ENCODE measurements at regions not wholly inside any gene's neighbourhood (a gene's known extent, or its start where the extent isn't known, plus 50 kb on each side); places are given as distances from the start of the nearest gene placed in this dataset.
"Not testable (repeated sequence)": the region's sequence is repeated elsewhere in the genome, so short reads cannot be mapped to it uniquely, and the experiment has no call there.

DNA sequence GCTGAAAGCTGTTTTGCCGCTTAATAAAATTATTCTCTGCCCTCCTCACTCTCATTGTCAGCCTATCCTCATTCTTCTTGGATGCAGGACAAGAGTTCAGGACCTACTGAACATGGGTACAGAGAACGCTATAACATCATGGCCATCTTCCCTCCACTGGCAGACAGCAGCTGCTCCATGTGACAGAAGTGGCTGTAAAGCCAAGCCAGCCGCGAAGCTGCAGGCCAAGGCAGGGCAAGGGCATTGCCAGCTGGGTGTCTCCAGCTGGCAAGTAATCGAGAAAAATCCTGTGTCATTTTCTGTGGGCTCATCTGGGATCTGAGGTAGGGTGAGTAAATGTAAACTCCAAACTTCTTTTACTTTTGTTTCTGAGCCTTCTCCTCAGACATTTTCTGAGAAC lies 84.8 kb downstream of the SLC25A46 start:
- DNase-seq = no peak
- H3K9me3 ChIP-seq (ENCODE audit: low read length) = peaks cover 16% of the 10 kb centered on the region; the same call in 1 of the 2 replicates
- BruUV-seq (replicated peaks) = no TSS peak
- ChIA-PET POLR2A (ENCODE audit: unreplicated experiment) (no interaction called here), CTCF (no interaction called here)
- no peak overlapping the region for H3K27ac ChIP-seq (ENCODE audit: low read length)
- no peaks in the 10 kb centered on the region for H3K79me2 ChIP-seq (ENCODE audit: low read length)
- H3F3A ChIP-seq (ENCODE audit: low read length, unreplicated experiment) = no peaks in the 10 kb centered on the region
- no peak overlapping the region for H3K4me2 ChIP-seq (ENCODE audit: low read length)
- no peaks in the 10 kb centered on the region for H3K9me2 ChIP-seq (replicated peaks; ENCODE audit: low read length)
- intact Hi-C loops (cut with micrococcal nuclease) = no loop called here
- H4K20me1 ChIP-seq (ENCODE audit: low read length) = no peaks in the 10 kb centered on the region
- H3K27me3 ChIP-seq (ENCODE audit: low read length) = no peaks in the 10 kb centered on the region
- H3K4me3 ChIP-seq (ENCODE audit: low read length) = no peak overlapping the region
- H3K4me1 ChIP-seq (ENCODE audit: insufficient read depth, low read length) = no peaks in the 10 kb centered on the region
- no peak overlapping the region for H2AFZ ChIP-seq (ENCODE audit: low read length)
- H3K9ac ChIP-seq (ENCODE audit: low read length) = no peak overlapping the region
- TF ChIP-seq, protein P1, sequence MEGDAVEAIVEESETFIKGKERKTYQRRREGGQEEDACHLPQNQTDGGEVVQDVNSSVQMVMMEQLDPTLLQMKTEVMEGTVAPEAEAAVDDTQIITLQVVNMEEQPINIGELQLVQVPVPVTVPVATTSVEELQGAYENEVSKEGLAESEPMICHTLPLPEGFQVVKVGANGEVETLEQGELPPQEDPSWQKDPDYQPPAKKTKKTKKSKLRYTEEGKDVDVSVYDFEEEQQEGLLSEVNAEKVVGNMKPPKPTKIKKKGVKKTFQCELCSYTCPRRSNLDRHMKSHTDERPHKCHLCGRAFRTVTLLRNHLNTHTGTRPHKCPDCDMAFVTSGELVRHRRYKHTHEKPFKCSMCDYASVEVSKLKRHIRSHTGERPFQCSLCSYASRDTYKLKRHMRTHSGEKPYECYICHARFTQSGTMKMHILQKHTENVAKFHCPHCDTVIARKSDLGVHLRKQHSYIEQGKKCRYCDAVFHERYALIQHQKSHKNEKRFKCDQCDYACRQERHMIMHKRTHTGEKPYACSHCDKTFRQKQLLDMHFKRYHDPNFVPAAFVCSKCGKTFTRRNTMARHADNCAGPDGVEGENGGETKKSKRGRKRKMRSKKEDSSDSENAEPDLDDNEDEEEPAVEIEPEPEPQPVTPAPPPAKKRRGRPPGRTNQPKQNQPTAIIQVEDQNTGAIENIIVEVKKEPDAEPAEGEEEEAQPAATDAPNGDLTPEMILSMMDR (conservative IDR thresholded peaks at IDR 0.05; ENCODE audit: low read depth, low read length) = no peak
- TF ChIP-seq EZH2phosphoT487 (IDR thresholded peaks at IDR 0.05; ENCODE audit: borderline replicate concordance, low read length) (no peak), EZH2 (IDR thresholded peaks at IDR 0.05; ENCODE audit: low read length, unreplicated experiment) (no peak)
- no peaks in the 10 kb centered on the region for H3K36me3 ChIP-seq (ENCODE audit: low read depth, low read length)
- ATAC-seq = no peak

DNA sequence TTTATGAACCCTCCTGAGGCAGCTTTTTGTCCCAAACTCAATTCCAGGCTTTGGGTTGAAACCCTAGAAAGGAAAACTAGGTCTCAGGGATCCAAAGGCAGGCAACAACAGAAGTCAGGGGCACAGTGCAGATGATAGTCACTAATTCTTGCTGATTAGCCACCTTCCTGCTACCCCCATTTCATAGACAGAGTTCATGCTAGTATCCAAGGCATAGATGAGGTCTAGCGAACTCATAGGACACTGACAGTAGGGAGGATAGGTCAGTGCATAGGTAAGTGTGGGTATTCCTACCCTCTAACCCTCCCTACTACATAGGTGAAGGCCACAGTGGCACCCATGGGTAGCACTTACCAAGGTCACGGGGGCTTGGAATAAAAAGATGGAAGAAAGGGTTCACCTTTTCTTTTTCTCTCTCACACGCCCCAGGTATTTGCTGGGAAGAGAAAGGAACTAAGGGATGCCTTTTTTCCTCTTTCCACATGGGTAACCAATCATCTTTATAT lies 86.2 kb downstream of the SLC25A46 start:
- no peak overlapping the region for H2AFZ ChIP-seq (ENCODE audit: low read length)
- ChIA-PET CTCF (no interaction called here), POLR2A (ENCODE audit: unreplicated experiment) (no interaction called here)
- no peaks in the 10 kb centered on the region for H3K79me2 ChIP-seq (ENCODE audit: low read length)
- DNase-seq (no peak), ATAC-seq (no peak)
- no peak overlapping the region for H3K4me3 ChIP-seq (ENCODE audit: low read length)
- H3K4me1 ChIP-seq (ENCODE audit: insufficient read depth, low read length) = no peaks in the 10 kb centered on the region
- H3F3A ChIP-seq (ENCODE audit: low read length, unreplicated experiment) = no peaks in the 10 kb centered on the region
- no peaks in the 10 kb centered on the region for H3K27me3 ChIP-seq (ENCODE audit: low read length)
- H3K9me2 ChIP-seq (replicated peaks; ENCODE audit: low read length) = no peaks in the 10 kb centered on the region
- intact Hi-C loops (cut with micrococcal nuclease) = no loop called here
- no peak overlapping the region for H3K4me2 ChIP-seq (ENCODE audit: low read length)
- peaks cover 16% of the 10 kb centered on the region; the same call in 1 of the 2 replicates for H3K9me3 ChIP-seq (ENCODE audit: low read length)
- BruUV-seq (replicated peaks) = no TSS peak
- no peak overlapping the region for H3K9ac ChIP-seq (ENCODE audit: low read length)
- H3K36me3 ChIP-seq (ENCODE audit: low read depth, low read length) = no peaks in the 10 kb centered on the region
- no peaks in the 10 kb centered on the region for H4K20me1 ChIP-seq (ENCODE audit: low read length)
- no peak overlapping the region for H3K27ac ChIP-seq (ENCODE audit: low read length)
- TF ChIP-seq, protein P1 (conservative IDR thresholded peaks at IDR 0.05; ENCODE audit: low read depth, low read length) = no peak
- TF ChIP-seq EZH2 (IDR thresholded peaks at IDR 0.05; ENCODE audit: low read length, unreplicated experiment) = no peak
- TF ChIP-seq EZH2phosphoT487 (IDR thresholded peaks at IDR 0.05; ENCODE audit: borderline replicate concordance, low read length) = no peak

DNA sequence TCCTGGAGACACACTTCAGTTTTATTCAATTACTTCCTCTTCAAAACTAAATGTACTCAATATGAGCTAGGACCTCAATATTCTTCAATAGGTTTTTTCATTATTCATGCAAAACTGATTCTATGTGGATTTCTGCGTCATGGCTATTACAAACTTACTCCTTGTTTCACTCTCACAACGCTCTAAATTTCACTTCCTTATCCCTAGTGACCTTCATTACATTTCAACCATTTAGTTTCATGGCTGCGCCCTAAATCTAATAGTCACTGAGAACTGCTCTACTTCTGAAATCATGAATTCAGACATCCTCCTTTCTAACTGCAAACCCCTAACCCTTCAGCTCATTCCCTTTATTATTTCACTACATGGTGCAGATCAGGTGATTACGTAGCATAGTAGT lies 93.9 kb downstream of the SLC25A46 start:
- no TSS peak for BruUV-seq (replicated peaks)
- DNase-seq = no peak
- H3K9me3 ChIP-seq (ENCODE audit: low read length) = no peaks in the 10 kb centered on the region
- no peak overlapping the region for H3K4me3 ChIP-seq (ENCODE audit: low read length)
- H3K9me2 ChIP-seq (replicated peaks; ENCODE audit: low read length) = no peaks in the 10 kb centered on the region
- intact Hi-C loops (cut with micrococcal nuclease) = no loop called here
- no peak overlapping the region for H2AFZ ChIP-seq (ENCODE audit: low read length)
- TF ChIP-seq, protein P1 (conservative IDR thresholded peaks at IDR 0.05; ENCODE audit: low read depth, low read length) = no peak
- no peak for TF ChIP-seq EZH2phosphoT487 (IDR thresholded peaks at IDR 0.05; ENCODE audit: borderline replicate concordance, low read length)
- no peak for TF ChIP-seq EZH2 (IDR thresholded peaks at IDR 0.05; ENCODE audit: low read length, unreplicated experiment)
- no peak overlapping the region for H3K9ac ChIP-seq (ENCODE audit: low read length)
- no peak overlapping the region for H3K4me2 ChIP-seq (ENCODE audit: low read length)
- no peaks in the 10 kb centered on the region for H4K20me1 ChIP-seq (ENCODE audit: low read length)
- H3K27me3 ChIP-seq (ENCODE audit: low read length) = no peaks in the 10 kb centered on the region
- no peak for ATAC-seq
- H3K36me3 ChIP-seq (ENCODE audit: low read depth, low read length) = no peaks in the 10 kb centered on the region
- no peaks in the 10 kb centered on the region for H3K79me2 ChIP-seq (ENCODE audit: low read length)
- no peaks in the 10 kb centered on the region for H3K4me1 ChIP-seq (ENCODE audit: insufficient read depth, low read length)
- POLR2A ChIA-PET (ENCODE audit: unreplicated experiment) = no interaction called here
- H3K27ac ChIP-seq (ENCODE audit: low read length) = no peak overlapping the region
- CTCF ChIA-PET = no interaction called here
- H3F3A ChIP-seq (ENCODE audit: low read length, unreplicated experiment) = no peaks in the 10 kb centered on the region

DNA sequence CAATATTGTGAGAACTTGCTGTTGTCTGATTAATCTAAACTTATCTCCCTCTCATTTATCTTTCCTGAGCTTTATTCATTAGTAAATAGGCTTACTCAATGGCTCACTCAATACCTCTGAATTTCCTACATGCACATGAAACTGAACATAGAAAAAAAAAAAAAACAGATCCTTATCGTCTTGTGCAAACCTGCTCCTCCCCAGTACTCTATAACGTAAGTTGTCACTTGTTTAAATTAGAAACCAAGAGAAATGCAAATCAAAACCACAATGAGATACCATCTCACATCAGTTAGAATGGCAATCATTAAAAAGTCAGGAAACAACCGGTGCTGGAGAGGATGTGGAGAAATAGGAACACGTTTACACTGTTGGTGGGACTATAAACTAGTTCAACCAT lies 96.1 kb downstream of the SLC25A46 start:
- H3K9me3 ChIP-seq (ENCODE audit: low read length); H3K4me1 ChIP-seq (ENCODE audit: insufficient read depth, low read length); intact Hi-C loops (cut with micrococcal nuclease); BruUV-seq (replicated peaks); CTCF ChIA-PET; H3K36me3 ChIP-seq (ENCODE audit: low read depth, low read length); H3K9ac ChIP-seq (ENCODE audit: low read length); POLR2A ChIA-PET (ENCODE audit: unreplicated experiment); H2AFZ ChIP-seq (ENCODE audit: low read length); H3K27ac ChIP-seq (ENCODE audit: low read length); H3K79me2 ChIP-seq (ENCODE audit: low read length); H3F3A ChIP-seq (ENCODE audit: low read length, unreplicated experiment); H4K20me1 ChIP-seq (ENCODE audit: low read length); H3K4me3 ChIP-seq (ENCODE audit: low read length); H3K27me3 ChIP-seq (ENCODE audit: low read length); H3K4me2 ChIP-seq (ENCODE audit: low read length); H3K9me2 ChIP-seq (replicated peaks; ENCODE audit: low read length): not testable (repeated sequence)
- ATAC-seq (peak; percentile 37; the same call in 1 of the 2 replicates), DNase-seq (peak; percentile 28)
